GM10248 (cell line): ENCODE measurements at regions not wholly inside any gene's neighbourhood (a gene's known extent, or its start where the extent isn't known, plus 50 kb on each side); places are given as distances from the start of the nearest gene placed in this dataset.

Experiments
- CTCF ChIA-PET: fragments of 300-600 bp; sonication (Branson Sonifier 250); formaldehyde crosslinking; extraction: SDS; loops from one replicate; lab custom pipeline; 2021; ENCODE audit warnings: antibody characterized with exemption; lab: Yijun Ruan, JAX
- POLR2A ChIA-PET: fragments of 350-650 bp; sonication (Branson Sonifier 250); formaldehyde crosslinking; extraction: SDS; loops from one replicate; lab custom pipeline; 2020; ENCODE audit warnings: antibody characterized with exemption; lab: Yijun Ruan, JAX
- DNase-seq: peaks from one replicate; pipeline ENCODE4 v3.0.0; 2012; ENCODE audit errors: extremely low spot score
- CTCF ChIP-seq: IDR thresholded peaks from 2 replicates; pipeline ENCODE4 v1.5.1; 2012; ENCODE audit warnings: mild to moderate bottlenecking, low read depth; ENCODE audit errors: extremely low read depth, missing control alignments, control extremely low read depth

- POLR2A ChIA-PET: no interaction called here
- TF ChIP-seq CTCF: no peak
- CTCF ChIA-PET: interaction anchor here (1.1 kb wide), 1 partner anchor 9 kb away, joined by 3 read pairs; no protein-coding TSS in a partner anchor
- DNase-seq: no peak
Observed at GRCh38 chr2:62383846-62384245, 122.1 kb downstream of the TMEM17 start.

DNA sequence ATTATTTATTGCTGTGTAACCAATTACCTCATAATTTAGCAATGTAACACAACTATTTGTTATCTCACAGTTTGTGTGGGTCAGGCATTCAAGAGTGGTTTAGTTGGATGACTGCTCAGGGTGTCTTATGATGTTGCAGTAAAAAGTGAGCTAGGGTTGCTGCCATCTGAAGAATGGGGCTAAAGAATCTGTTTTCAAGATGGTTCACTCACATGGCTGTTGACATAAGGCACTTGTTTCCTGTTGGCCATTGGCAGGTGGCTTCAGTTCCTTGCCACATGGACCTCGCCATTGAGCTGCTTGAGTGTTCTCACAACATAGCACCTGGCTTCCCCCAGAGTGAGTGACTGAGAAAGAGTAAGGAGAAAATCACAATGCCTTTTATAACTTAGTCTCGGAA lies 123.2 kb downstream of the TMEM17 start:
- CTCF ChIA-PET: interaction anchor here (1.0 to 2.1 kb wide), 6 partner anchors 8 to 76 kb away, joined by 3 to 6 read pairs (median 3); no protein-coding TSS in a partner anchor
- POLR2A ChIA-PET: no interaction called here
- no peak for TF ChIP-seq CTCF
- no peak for DNase-seq

- DNase-seq: no peak
- POLR2A ChIA-PET: no interaction called here
- TF ChIP-seq CTCF: no peak
- CTCF ChIA-PET: interaction anchor here (0.9 to 2.1 kb wide), 6 partner anchors 16 to 76 kb away, joined by 3 to 6 read pairs (median 3); no protein-coding TSS in a partner anchor
Observed at GRCh38 chr2:62382122-62382521, 123.9 kb downstream of the TMEM17 start.

GRCh38 chr2:62381656-62382055 lies 124.3 kb downstream of the TMEM17 start:
- no peak for DNase-seq
- CTCF ChIA-PET: interaction anchor here (0.9 to 2.1 kb wide), 6 partner anchors 16 to 75 kb away, joined by 3 to 6 read pairs (median 3); no protein-coding TSS in a partner anchor
- POLR2A ChIA-PET: no interaction called here
- no peak for TF ChIP-seq CTCF

DNA sequence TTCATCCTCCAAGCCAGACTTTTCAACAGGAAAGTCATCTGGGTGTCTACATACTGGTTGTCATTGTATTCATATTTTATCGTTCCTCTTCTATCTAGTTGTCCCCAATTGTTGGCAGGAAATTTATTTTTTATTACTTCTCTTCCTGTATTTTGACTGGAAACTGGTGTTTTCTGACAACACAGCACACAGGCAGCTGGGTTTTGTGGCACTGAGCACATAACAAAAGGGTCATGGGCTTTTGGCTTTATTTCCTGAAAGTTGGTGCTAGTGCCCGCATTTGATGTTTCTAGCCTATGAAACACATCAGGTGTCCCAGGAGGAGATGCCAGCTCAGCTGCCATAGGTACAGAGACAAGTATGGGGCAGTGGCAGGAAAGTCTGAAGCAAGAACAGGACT lies 126.4 kb downstream of the TMEM17 start:
- ChIA-PET POLR2A (no interaction called here), CTCF (no interaction called here)
- TF ChIP-seq CTCF: no peak
- DNase-seq: no peak

- no peak for TF ChIP-seq CTCF
- no peak for DNase-seq
- POLR2A ChIA-PET: no interaction called here
- CTCF ChIA-PET: interaction anchor here (1.1 to 2.4 kb wide), 5 partner anchors 8 to 18 kb away, joined by 3 to 7 read pairs (median 3); no protein-coding TSS in a partner anchor
Observed at GRCh38 chr2:62375113-62375420, 130.9 kb downstream of the TMEM17 start.
